ENCODE measurements at regions not wholly inside any gene's neighbourhood (a gene's known extent, or its start where the extent isn't known, plus 50 kb on each side); places are given as distances from the start of the nearest gene placed in this dataset.

DNA sequence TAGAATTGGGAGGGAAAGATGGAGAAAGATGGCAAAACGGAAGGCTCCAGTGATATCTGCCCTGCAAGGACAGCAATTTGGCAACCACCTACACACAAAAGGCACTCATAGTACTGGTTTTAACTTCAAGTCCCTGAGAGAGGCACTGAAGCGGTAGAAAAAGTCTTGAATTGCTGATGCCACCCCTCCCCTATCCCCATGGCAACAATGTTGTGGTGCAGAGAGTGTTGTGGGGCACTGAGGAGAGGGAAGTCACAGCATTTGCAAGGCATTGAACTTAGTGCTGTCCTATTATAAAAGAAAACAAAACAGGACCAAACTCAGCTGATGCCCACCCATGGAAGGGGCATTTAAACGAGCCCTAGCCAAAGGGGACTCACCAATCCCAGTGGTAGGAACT, 343.7 kb downstream of the HAO1 start:
- Histone ChIP-seq H4K20me1 (ENCODE audit: low read depth, low read length) (no peaks in the 10 kb centered on the region), H3K4me2 (ENCODE audit: low read depth, low read length, poor library complexity, severe bottlenecking) (no peak overlapping the region), H3K4me3 (ENCODE audit: insufficient read depth, low read length, poor library complexity, severe bottlenecking) (no peak overlapping the region), H3K79me2 (ENCODE audit: insufficient read depth, low read length) (no peaks in the 10 kb centered on the region), H2AFZ (ENCODE audit: low read depth, low read length, severe bottlenecking) (no peak overlapping the region), H3K9me2 (replicated peaks; ENCODE audit: insufficient read depth, low read length) (no peaks in the 10 kb centered on the region), H3F3A (ENCODE audit: insufficient read depth) (no peaks in the 10 kb centered on the region), H3K27ac (ENCODE audit: low read depth, low read length) (no peak overlapping the region), H3K36me3 (ENCODE audit: low read length) (no peaks in the 10 kb centered on the region), H3K9me3 (ENCODE audit: insufficient read depth, low read length) (no peaks in the 10 kb centered on the region), H3K27me3 (ENCODE audit: low read length) (no peaks in the 10 kb centered on the region), H3K9ac (ENCODE audit: low read length) (no peak overlapping the region)
- TF ChIP-seq EZH2phosphoT487 (conservative IDR thresholded peaks at IDR 0.05; ENCODE audit: low read length) (no peak), CTCF (IDR thresholded peaks at IDR 0.05; ENCODE audit: insufficient read depth, low read length, poor library complexity, severe bottlenecking) (no peak)

DNA sequence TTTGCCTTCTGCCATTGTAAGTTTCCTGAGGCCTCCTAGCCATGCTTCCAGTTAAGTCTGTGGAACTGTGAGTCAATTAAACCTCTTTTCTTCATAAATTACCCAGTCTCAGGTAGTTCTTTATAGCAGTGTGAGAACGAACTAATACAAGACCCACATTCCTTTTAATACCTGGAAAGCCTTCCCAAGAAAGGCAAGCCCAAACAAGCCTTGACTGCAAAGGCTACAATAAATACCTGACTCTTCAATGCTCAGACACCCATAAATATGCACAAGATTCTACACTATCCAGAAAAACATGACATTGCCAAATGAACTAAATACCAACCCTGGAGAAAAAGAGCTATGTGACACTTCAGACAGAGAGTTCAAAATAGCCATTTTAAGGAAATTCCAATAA, 338.8 kb downstream of the HAO1 start:
- Histone ChIP-seq H4K20me1 (ENCODE audit: low read depth, low read length) (no peaks in the 10 kb centered on the region), H2AFZ (ENCODE audit: low read depth, low read length, severe bottlenecking) (no peak overlapping the region), H3K4me3 (ENCODE audit: insufficient read depth, low read length, poor library complexity, severe bottlenecking) (no peak overlapping the region), H3K9ac (ENCODE audit: low read length) (no peak overlapping the region), H3K36me3 (ENCODE audit: low read length) (no peaks in the 10 kb centered on the region), H3K27me3 (ENCODE audit: low read length) (no peaks in the 10 kb centered on the region), H3K27ac (ENCODE audit: low read depth, low read length) (no peak overlapping the region), H3K9me3 (ENCODE audit: insufficient read depth, low read length) (no peaks in the 10 kb centered on the region), H3K9me2 (replicated peaks; ENCODE audit: insufficient read depth, low read length) (no peaks in the 10 kb centered on the region), H3F3A (ENCODE audit: insufficient read depth) (no peaks in the 10 kb centered on the region), H3K79me2 (ENCODE audit: insufficient read depth, low read length) (no peaks in the 10 kb centered on the region), H3K4me2 (ENCODE audit: low read depth, low read length, poor library complexity, severe bottlenecking) (no peak overlapping the region)
- TF ChIP-seq EZH2phosphoT487 (conservative IDR thresholded peaks at IDR 0.05; ENCODE audit: low read length) (no peak), CTCF (IDR thresholded peaks at IDR 0.05; ENCODE audit: insufficient read depth, low read length, poor library complexity, severe bottlenecking) (no peak)

DNA sequence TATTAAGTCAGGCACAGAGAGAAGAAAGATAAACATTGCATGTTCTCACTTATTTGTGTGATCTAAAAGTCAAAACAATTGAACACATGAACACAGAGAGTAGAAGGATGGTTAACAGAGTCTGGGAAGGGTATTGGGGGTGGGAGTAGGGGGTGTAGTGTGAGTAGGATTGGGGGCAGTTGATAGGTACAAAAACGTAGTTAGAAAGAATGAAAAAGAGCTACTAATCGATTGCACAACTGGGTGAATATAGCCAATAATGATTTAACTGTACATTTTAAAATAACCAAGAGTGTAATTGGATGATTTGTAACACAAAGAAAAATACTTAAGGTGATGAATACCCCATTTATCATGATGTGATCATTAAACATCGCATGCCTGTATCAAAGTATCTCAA, 333.3 kb downstream of the HAO1 start:
- TF ChIP-seq CTCF (IDR thresholded peaks at IDR 0.05; ENCODE audit: insufficient read depth, low read length, poor library complexity, severe bottlenecking) = no peak
- no peak for TF ChIP-seq EZH2phosphoT487 (conservative IDR thresholded peaks at IDR 0.05; ENCODE audit: low read length)
- no peak overlapping the region for H3K9ac ChIP-seq (ENCODE audit: low read length)
- no peaks in the 10 kb centered on the region for H3F3A ChIP-seq (ENCODE audit: insufficient read depth)
- H3K9me3 ChIP-seq (ENCODE audit: insufficient read depth, low read length) = no peaks in the 10 kb centered on the region
- H2AFZ ChIP-seq (ENCODE audit: low read depth, low read length, severe bottlenecking) = no peak overlapping the region
- H3K27ac ChIP-seq (ENCODE audit: low read depth, low read length) = no peak overlapping the region
- H3K4me3 ChIP-seq (ENCODE audit: insufficient read depth, low read length, poor library complexity, severe bottlenecking) = no peak overlapping the region
- H3K4me2 ChIP-seq (ENCODE audit: low read depth, low read length, poor library complexity, severe bottlenecking) = no peak overlapping the region
- H3K36me3 ChIP-seq (ENCODE audit: low read length) = no peaks in the 10 kb centered on the region
- H3K9me2 ChIP-seq (replicated peaks; ENCODE audit: insufficient read depth, low read length) = no peaks in the 10 kb centered on the region
- H3K79me2 ChIP-seq (ENCODE audit: insufficient read depth, low read length) = no peaks in the 10 kb centered on the region
- no peaks in the 10 kb centered on the region for H4K20me1 ChIP-seq (ENCODE audit: low read depth, low read length)
- H3K27me3 ChIP-seq (ENCODE audit: low read length) = no peaks in the 10 kb centered on the region

DNA sequence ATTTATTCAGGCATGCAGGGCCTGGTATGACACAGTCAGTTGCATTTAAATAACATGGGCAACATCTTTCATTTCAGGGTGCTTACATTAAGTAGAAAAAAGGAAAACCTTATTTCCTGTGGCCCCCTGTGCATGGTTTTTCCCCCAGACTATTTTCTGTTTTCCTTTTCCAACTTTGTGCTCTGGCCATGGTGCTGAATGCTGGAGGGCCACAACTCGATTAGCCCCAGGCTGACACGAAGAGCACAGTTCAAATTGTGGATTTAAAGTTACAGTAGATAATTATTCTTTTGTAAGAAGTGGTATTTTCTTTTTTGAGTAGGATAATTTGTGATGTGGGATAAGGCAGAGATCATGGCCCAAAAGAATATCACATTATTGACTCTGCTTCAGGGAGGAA, 332.0 kb downstream of the HAO1 start:
- Histone ChIP-seq H4K20me1 (ENCODE audit: low read depth, low read length) (no peaks in the 10 kb centered on the region), H3K9me2 (replicated peaks; ENCODE audit: insufficient read depth, low read length) (no peaks in the 10 kb centered on the region), H2AFZ (ENCODE audit: low read depth, low read length, severe bottlenecking) (no peak overlapping the region), H3K79me2 (ENCODE audit: insufficient read depth, low read length) (no peaks in the 10 kb centered on the region), H3K9ac (ENCODE audit: low read length) (no peak overlapping the region), H3K4me2 (ENCODE audit: low read depth, low read length, poor library complexity, severe bottlenecking) (no peak overlapping the region), H3K9me3 (ENCODE audit: insufficient read depth, low read length) (no peaks in the 10 kb centered on the region), H3F3A (ENCODE audit: insufficient read depth) (no peaks in the 10 kb centered on the region), H3K36me3 (ENCODE audit: low read length) (no peaks in the 10 kb centered on the region), H3K27me3 (ENCODE audit: low read length) (no peaks in the 10 kb centered on the region), H3K27ac (ENCODE audit: low read depth, low read length) (no peak overlapping the region), H3K4me3 (ENCODE audit: insufficient read depth, low read length, poor library complexity, severe bottlenecking) (no peak overlapping the region)
- TF ChIP-seq CTCF (IDR thresholded peaks at IDR 0.05; ENCODE audit: insufficient read depth, low read length, poor library complexity, severe bottlenecking) (no peak), EZH2phosphoT487 (conservative IDR thresholded peaks at IDR 0.05; ENCODE audit: low read length) (no peak)
